ENCODE measurements at regions not wholly inside any gene's neighbourhood (a gene's known extent, or its start where the extent isn't known, plus 50 kb on each side); places are given as distances from the start of the nearest gene placed in this dataset.

DNA sequence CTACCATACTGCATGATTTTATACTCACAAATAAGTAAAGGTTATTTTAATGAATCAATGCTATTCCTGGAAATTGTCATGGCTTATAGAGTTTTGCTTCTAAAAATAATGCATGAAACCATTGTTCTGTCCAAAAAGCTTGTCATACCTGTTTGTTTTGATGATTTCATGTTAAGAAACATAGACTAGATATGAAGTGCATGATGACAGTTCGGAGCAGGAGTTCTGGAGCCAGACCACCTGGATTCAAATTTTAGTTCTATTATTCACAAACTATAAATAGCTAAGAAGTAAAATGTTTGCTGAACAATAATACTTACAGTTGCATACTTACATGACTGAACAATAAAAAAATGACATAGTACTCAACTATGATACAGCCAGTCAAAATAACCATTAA lies 107.0 kb upstream of the AKR1E2 start:
- TF ChIP-seq POLR2A (IDR thresholded peaks at IDR 0.05; ENCODE audit: low read depth, low read length) (no peak), POLR2AphosphoS5 (IDR thresholded peaks at IDR 0.05; ENCODE audit: low read depth, low read length) (no peak)

Measured in GM12892 (cell line).